AG09309 (cell line): ENCODE measurements at regions not wholly inside any gene's neighbourhood (a gene's known extent, or its start where the extent isn't known, plus 50 kb on each side); places are given as distances from the start of the nearest gene placed in this dataset.

Source experiments
- DNase-seq: peaks from one replicate; pipeline ENCODE4 v3.0.0-alpha.2; 2010; ENCODE audit warnings: low read depth
- H3K4me3 ChIP-seq: 2 replicates; pipeline ENCODE4 v1.5.1; 2011; ENCODE audit warnings: mild to moderate bottlenecking, low read depth, low read length, moderate library complexity; ENCODE audit not compliant: control insufficient read depth
- TF ChIP-seq, protein P1 (sequence below): IDR thresholded peaks from 2 replicates; pipeline ENCODE4 v1.5.1; 2011; ENCODE audit warnings: mild to moderate bottlenecking, low read depth, low read length, inconsistent platforms; ENCODE audit not compliant: insufficient read depth, control insufficient read depth; ENCODE audit errors: missing control alignments

DNA sequence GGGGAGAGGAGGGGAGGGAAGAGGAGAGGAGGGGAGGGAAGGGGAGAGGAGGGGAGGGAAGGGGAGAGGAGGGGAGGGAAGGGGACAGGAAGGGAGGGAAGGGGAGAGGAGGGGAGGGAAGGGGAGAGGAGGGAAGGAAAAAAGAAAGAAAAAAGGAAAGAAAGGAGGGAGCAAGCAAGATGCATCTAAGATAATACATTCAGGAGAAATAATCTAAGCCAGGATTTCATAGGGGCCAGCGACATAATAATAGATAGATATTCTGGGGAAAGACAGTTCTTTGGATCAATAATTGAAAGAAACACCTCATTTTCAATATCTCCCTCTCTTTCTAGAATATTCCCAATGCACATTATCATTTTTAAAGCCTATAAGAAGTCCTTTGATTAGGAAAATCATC lies 328.9 kb upstream of the ID2 start:
- no peak overlapping the region for H3K4me3 ChIP-seq
- DNase-seq: no peak
- TF ChIP-seq, protein P1, sequence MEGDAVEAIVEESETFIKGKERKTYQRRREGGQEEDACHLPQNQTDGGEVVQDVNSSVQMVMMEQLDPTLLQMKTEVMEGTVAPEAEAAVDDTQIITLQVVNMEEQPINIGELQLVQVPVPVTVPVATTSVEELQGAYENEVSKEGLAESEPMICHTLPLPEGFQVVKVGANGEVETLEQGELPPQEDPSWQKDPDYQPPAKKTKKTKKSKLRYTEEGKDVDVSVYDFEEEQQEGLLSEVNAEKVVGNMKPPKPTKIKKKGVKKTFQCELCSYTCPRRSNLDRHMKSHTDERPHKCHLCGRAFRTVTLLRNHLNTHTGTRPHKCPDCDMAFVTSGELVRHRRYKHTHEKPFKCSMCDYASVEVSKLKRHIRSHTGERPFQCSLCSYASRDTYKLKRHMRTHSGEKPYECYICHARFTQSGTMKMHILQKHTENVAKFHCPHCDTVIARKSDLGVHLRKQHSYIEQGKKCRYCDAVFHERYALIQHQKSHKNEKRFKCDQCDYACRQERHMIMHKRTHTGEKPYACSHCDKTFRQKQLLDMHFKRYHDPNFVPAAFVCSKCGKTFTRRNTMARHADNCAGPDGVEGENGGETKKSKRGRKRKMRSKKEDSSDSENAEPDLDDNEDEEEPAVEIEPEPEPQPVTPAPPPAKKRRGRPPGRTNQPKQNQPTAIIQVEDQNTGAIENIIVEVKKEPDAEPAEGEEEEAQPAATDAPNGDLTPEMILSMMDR: no peak

DNA sequence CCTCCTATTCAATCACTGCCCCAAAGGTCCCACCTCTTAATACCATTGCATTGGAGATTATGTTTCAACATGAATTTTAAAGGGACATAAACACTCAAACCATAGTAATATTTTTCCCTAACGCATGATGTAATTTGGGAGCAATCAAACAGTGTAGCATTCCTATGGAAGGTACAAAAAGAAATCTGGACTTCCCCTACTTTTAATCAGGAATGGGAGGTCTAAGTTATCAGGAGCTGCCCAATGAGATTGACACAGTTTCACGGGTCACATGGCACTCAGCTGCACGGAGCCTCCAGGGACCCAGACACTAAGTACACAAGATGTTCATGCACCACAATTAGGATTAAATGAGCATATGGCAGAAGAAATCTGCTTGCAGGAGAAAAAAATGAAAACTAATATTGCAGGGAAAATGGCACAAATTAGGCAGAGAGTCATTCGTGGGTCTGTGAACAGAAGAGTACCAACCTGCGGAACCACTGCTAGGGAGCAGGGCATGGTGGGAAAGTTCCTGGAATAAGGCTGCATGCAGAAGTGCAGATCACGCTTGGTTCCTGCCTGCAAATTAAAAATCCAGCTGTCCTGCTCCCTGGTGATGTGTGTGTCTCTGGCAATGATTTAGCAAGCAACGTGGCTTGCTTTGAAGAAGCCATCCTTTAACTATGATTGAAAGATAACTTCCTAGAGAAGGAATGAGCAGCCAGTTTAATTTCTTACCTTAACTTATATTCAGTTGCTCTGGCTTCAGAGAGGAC lies 326.6 kb upstream of the ID2 start:
- no peak for DNase-seq
- TF ChIP-seq, protein P1: no peak
- H3K4me3 ChIP-seq: no peak overlapping the region

- H3K4me3 ChIP-seq: no peak overlapping the region
- no peak for DNase-seq
- TF ChIP-seq, protein P1: no peak
These were observed 323.9 kb upstream of the ID2 start for GRCh38 chr2:8357738-8358518.

- DNase-seq: no peak
- TF ChIP-seq, protein P1: no peak
- H3K4me3 ChIP-seq: no peak overlapping the region
These were observed 319.9 kb upstream of the ID2 start for GRCh38 chr2:8361930-8362329.

GRCh38 chr2:8363161-8363560 lies 318.7 kb upstream of the ID2 start:
- TF ChIP-seq, protein P1: no peak
- DNase-seq: no peak
- H3K4me3 ChIP-seq: no peak overlapping the region

DNA sequence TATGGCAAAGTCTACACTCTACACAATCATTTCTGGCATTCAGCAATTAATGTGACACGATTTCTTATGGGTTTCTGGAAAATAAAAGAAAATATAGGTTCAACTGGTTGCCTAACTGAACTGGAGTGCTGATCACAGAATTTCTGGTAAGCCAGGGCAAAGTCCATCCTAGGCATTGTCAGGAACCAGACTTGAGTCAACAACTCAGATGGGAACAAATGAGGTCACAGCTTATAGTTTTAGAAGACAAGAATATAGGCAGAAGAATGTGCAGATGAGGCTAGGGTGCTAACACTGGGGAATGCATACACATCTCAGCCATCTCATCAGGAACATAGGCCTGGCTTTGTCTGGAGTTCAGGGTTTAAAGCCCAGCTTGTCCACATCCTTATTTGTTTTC lies 317.2 kb upstream of the ID2 start:
- H3K4me3 ChIP-seq: no peak overlapping the region
- no peak for DNase-seq
- TF ChIP-seq, protein P1: no peak
